ENCODE measurements at regions not wholly inside any gene's neighbourhood (a gene's known extent, or its start where the extent isn't known, plus 50 kb on each side); places are given as distances from the start of the nearest gene placed in this dataset.

- TF ChIP-seq, protein P1, sequence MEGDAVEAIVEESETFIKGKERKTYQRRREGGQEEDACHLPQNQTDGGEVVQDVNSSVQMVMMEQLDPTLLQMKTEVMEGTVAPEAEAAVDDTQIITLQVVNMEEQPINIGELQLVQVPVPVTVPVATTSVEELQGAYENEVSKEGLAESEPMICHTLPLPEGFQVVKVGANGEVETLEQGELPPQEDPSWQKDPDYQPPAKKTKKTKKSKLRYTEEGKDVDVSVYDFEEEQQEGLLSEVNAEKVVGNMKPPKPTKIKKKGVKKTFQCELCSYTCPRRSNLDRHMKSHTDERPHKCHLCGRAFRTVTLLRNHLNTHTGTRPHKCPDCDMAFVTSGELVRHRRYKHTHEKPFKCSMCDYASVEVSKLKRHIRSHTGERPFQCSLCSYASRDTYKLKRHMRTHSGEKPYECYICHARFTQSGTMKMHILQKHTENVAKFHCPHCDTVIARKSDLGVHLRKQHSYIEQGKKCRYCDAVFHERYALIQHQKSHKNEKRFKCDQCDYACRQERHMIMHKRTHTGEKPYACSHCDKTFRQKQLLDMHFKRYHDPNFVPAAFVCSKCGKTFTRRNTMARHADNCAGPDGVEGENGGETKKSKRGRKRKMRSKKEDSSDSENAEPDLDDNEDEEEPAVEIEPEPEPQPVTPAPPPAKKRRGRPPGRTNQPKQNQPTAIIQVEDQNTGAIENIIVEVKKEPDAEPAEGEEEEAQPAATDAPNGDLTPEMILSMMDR (conservative IDR thresholded peaks at IDR 0.05; ENCODE audit: low read length) = no peak
- no peak for TF ChIP-seq EZH2phosphoT487 (IDR thresholded peaks at IDR 0.05; ENCODE audit: borderline replicate concordance, low read depth, low read length)
These were observed 55.3 kb upstream of the HIVEP1 start for GRCh38 chr6:11956781-11957180.

All from OCI-LY7 (cell line).